ENCODE measurements at regions not wholly inside any gene's neighbourhood (a gene's known extent, or its start where the extent isn't known, plus 50 kb on each side); places are given as distances from the start of the nearest gene placed in this dataset.

GRCh38 chr13:110067355-110068175 lies 239.4 kb downstream of the COL4A1 start:
- TF ChIP-seq POLR2A (IDR thresholded peaks at IDR 0.05) (no peak), CTCF (IDR thresholded peaks at IDR 0.05) (no peak)
